ENCODE measurements at regions not wholly inside any gene's neighbourhood (a gene's known extent, or its start where the extent isn't known, plus 50 kb on each side); places are given as distances from the start of the nearest gene placed in this dataset.
"Not testable (repeated sequence)": the region's sequence is repeated elsewhere in the genome, so short reads cannot be mapped to it uniquely, and the experiment has no call there.

DNA sequence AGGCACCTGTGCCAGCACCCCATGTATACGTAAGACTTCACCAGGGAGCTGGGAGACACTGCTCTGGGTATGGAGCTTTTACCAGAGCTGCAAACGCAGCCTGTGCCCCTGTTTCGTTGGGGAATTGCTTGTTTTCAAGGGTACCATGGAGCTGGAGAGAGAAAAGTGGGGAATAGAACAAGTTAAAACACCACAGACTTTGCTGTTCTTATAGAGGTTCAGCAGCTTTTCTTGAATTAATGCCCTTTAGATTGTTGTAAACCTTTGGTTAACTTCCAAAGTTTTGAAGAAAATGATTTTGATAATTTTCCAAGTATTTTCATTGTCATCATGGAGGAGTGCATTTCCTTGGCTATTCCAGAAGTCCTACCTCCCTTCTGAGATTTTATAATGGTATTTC lies 131.7 kb downstream of the KBTBD2 start:
- H4K20me1 ChIP-seq (ENCODE audit: control insufficient read depth, insufficient read depth, low read depth, low read length); H3K4me3 ChIP-seq (ENCODE audit: low read length); H3K27ac ChIP-seq (ENCODE audit: low read depth, low read length); H3F3A ChIP-seq (ENCODE audit: control insufficient read depth, insufficient read depth); H3K9me3 ChIP-seq (ENCODE audit: control insufficient read depth, insufficient read depth, low read length); H3K4me1 ChIP-seq (ENCODE audit: control insufficient read depth, low read length); H3K36me3 ChIP-seq (ENCODE audit: control insufficient read depth, low read length); H3K9me2 ChIP-seq (replicated peaks; ENCODE audit: control insufficient read depth, low read length); H3K4me2 ChIP-seq (ENCODE audit: low read length); H3K79me2 ChIP-seq (ENCODE audit: control insufficient read depth, low read length): not testable (repeated sequence)
- H3K27me3 ChIP-seq (ENCODE audit: control insufficient read depth, low read length), result peaks cover 13% of the 10 kb centered on the region

DNA sequence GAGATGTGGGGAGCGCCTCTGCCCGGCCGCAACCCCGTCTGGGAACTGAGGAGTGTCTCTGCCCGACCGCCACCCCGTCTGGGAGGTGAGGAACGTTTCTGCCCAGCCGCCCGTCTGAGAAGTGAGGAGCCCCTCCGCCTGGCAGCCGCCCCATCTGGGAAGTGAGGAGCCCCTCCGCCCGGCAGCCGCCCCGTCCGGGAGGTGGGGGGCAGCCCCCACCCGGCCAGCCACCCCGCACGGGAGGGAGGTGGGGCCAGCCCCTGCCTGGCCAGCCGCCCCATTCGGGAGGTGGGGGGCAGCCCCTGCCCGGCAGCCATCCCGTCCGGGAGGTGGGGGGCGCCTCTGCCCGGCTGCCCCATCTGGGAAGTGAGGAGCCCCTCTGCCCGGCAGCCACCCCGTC lies 137.7 kb downstream of the KBTBD2 start:
- not testable (repeated sequence) for H3K4me3 ChIP-seq (ENCODE audit: low read length); H3K27me3 ChIP-seq (ENCODE audit: control insufficient read depth, low read length); H3K4me1 ChIP-seq (ENCODE audit: control insufficient read depth, low read length)

DNA sequence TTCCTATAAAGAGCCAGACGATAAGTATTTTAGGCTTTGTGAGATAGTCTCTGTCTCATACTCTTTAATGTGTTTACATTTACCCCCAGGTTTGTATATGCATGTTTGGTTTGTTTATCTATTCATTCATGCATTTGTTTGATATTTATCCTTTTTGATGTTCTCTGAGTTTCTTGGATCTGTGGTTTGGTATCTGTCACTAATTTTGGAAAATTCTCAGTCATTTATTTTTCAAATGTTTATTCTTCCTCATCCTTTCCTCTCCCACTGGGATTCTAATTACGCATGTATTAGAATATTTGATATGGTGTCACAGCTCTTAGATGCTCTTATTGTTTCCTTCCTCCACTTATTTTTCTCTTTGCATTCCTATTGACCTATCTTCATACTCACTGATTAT lies 143.2 kb downstream of the KBTBD2 start:
- H3K4me2 ChIP-seq (ENCODE audit: low read length); H3F3A ChIP-seq (ENCODE audit: control insufficient read depth, insufficient read depth); H3K36me3 ChIP-seq (ENCODE audit: control insufficient read depth, low read length); H3K4me3 ChIP-seq (ENCODE audit: low read length); H3K9me3 ChIP-seq (ENCODE audit: control insufficient read depth, insufficient read depth, low read length); H3K9me2 ChIP-seq (replicated peaks; ENCODE audit: control insufficient read depth, low read length); H3K27ac ChIP-seq (ENCODE audit: low read depth, low read length); H3K79me2 ChIP-seq (ENCODE audit: control insufficient read depth, low read length); H3K27me3 ChIP-seq (ENCODE audit: control insufficient read depth, low read length); H4K20me1 ChIP-seq (ENCODE audit: control insufficient read depth, insufficient read depth, low read depth, low read length); H3K4me1 ChIP-seq (ENCODE audit: control insufficient read depth, low read length): not testable (repeated sequence)

More for the DNA sequence above, 137.7 kb downstream of the KBTBD2 start:
- not testable (repeated sequence) for H3K9me3 ChIP-seq (ENCODE audit: control insufficient read depth, insufficient read depth, low read length); H3K79me2 ChIP-seq (ENCODE audit: control insufficient read depth, low read length); H3K36me3 ChIP-seq (ENCODE audit: control insufficient read depth, low read length); H3K4me2 ChIP-seq (ENCODE audit: low read length); H3K27ac ChIP-seq (ENCODE audit: low read depth, low read length); H3K9me2 ChIP-seq (replicated peaks; ENCODE audit: control insufficient read depth, low read length); H3F3A ChIP-seq (ENCODE audit: control insufficient read depth, insufficient read depth); H4K20me1 ChIP-seq (ENCODE audit: control insufficient read depth, insufficient read depth, low read depth, low read length)

DNA sequence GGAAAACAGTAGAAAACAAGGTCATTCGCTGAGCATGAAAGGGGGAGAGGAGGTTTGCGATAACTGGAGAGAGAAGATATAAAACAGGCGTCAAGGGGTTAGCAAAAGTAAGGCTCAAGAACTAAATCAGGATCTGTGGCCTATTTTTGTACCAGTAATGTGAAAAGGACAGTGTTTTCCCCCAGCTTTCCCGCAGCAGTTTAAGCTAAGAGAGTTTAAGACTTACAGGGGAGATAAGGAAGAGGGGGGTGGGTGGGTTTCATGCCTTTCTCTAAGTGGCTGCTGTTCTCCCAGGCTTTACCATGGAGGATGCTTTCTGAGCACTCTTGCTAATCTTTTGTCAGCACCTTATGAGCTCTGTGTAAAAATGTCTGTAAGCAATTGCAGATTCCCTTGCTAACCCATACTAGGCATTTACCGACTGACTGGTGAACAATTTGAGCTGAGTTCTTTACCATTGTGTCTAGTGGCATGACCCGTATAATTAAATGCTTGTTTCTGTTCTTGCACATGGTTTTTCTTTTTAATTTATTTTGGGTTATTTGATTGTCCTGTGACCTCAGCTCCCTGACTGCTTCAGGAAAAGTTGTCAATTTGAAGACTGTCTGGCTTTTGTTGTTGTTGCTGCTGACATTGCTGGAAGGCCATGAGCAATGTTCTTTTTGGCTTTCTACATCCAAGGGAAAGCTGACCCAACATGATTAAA lies 144.0 kb downstream of the KBTBD2 start:
- H3K36me3 ChIP-seq (ENCODE audit: control insufficient read depth, low read length), result not testable (repeated sequence)

DNA sequence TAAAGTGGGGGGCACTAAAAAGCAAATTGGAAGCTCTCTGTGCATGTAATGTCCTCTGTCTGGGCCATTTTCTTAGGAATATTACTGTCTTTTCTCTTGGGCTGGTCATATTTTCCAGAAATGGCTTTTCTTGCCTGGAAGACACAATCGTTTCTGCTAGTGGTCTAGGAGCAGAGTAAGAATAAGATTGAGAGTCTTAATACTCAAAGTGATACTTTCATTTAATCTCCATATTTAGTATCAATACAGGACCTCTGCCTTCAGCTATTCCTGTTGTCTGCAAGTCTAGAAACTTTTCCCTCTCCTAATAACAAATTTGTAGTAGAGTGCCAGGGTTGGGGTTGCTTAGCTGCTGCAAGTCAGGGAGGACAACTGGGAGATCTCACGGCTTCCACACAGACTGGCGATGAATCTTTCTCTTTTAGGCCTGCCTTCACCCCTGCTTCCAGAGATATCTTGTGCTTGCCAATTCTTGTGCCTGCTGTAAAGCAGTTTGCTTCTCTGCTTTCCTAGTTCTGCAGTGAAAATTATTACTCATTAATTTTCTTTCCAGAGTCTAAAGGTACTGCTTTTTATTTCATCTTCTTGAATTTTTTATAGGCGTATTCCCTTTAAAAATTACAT lies 149.6 kb downstream of the KBTBD2 start:
- not testable (repeated sequence) for H3K27me3 ChIP-seq (ENCODE audit: control insufficient read depth, low read length); H3K4me1 ChIP-seq (ENCODE audit: control insufficient read depth, low read length); H3K36me3 ChIP-seq (ENCODE audit: control insufficient read depth, low read length); H3K4me2 ChIP-seq (ENCODE audit: low read length); H3K79me2 ChIP-seq (ENCODE audit: control insufficient read depth, low read length); H3K27ac ChIP-seq (ENCODE audit: low read depth, low read length); H4K20me1 ChIP-seq (ENCODE audit: control insufficient read depth, insufficient read depth, low read depth, low read length); H3K9me2 ChIP-seq (replicated peaks; ENCODE audit: control insufficient read depth, low read length); H3K4me3 ChIP-seq (ENCODE audit: low read length); H3K9me3 ChIP-seq (ENCODE audit: control insufficient read depth, insufficient read depth, low read length); H3F3A ChIP-seq (ENCODE audit: control insufficient read depth, insufficient read depth)

More for the DNA sequence above, 144.0 kb downstream of the KBTBD2 start:
- not testable (repeated sequence) for H3K9me3 ChIP-seq (ENCODE audit: control insufficient read depth, insufficient read depth, low read length); H4K20me1 ChIP-seq (ENCODE audit: control insufficient read depth, insufficient read depth, low read depth, low read length); H3K27ac ChIP-seq (ENCODE audit: low read depth, low read length); H3F3A ChIP-seq (ENCODE audit: control insufficient read depth, insufficient read depth); H3K4me3 ChIP-seq (ENCODE audit: low read length); H3K4me2 ChIP-seq (ENCODE audit: low read length); H3K79me2 ChIP-seq (ENCODE audit: control insufficient read depth, low read length); H3K9me2 ChIP-seq (replicated peaks; ENCODE audit: control insufficient read depth, low read length); H3K27me3 ChIP-seq (ENCODE audit: control insufficient read depth, low read length); H3K4me1 ChIP-seq (ENCODE audit: control insufficient read depth, low read length)

DNA sequence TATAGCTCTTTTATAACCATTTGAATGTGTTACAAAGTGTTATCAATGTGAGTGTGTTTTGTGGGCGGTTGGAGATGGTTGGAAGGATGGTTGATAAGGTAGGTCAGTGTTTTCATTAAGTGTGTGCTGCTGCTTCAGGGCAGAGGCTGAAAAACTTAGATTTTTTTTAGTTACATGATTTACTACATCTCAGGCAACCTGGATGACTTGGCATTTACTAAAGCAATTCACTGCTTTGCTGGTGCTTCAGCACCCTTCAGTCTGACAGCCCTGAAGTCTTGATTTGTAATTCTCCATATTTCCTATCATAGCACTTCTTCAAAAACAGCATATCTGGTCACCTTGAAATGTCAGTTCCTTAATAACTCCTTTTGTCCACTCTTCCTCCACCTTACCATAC lies 151.8 kb downstream of the KBTBD2 start:
- not testable (repeated sequence) for H3K9me3 ChIP-seq (ENCODE audit: control insufficient read depth, insufficient read depth, low read length); H3K27ac ChIP-seq (ENCODE audit: low read depth, low read length); H3K27me3 ChIP-seq (ENCODE audit: control insufficient read depth, low read length); H4K20me1 ChIP-seq (ENCODE audit: control insufficient read depth, insufficient read depth, low read depth, low read length); H3K4me2 ChIP-seq (ENCODE audit: low read length); H3K36me3 ChIP-seq (ENCODE audit: control insufficient read depth, low read length); H3K4me1 ChIP-seq (ENCODE audit: control insufficient read depth, low read length); H3K4me3 ChIP-seq (ENCODE audit: low read length); H3F3A ChIP-seq (ENCODE audit: control insufficient read depth, insufficient read depth); H3K9me2 ChIP-seq (replicated peaks; ENCODE audit: control insufficient read depth, low read length); H3K79me2 ChIP-seq (ENCODE audit: control insufficient read depth, low read length)

DNA sequence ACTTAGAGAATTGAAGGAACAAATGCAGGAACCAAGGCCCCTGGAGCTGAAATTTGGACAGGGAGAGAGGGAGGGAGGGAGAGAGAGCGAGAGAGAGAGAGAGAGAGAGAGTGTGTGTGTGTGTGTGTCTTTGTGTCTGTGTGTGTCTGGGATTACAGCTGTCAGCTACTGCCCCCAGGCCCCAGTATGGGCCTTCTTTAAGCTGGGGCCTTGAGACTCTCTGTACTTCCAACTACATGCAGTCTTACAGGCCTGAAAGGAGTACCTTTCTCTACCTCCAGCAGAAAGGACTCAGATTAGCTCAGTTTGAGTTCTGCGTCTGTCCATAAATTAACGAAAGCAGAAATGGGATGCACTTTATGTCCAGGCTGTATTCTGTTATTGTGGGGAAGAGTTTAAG lies 153.2 kb downstream of the KBTBD2 start:
- not testable (repeated sequence) for H3K27ac ChIP-seq (ENCODE audit: low read depth, low read length); H4K20me1 ChIP-seq (ENCODE audit: control insufficient read depth, insufficient read depth, low read depth, low read length); H3K36me3 ChIP-seq (ENCODE audit: control insufficient read depth, low read length)

DNA sequence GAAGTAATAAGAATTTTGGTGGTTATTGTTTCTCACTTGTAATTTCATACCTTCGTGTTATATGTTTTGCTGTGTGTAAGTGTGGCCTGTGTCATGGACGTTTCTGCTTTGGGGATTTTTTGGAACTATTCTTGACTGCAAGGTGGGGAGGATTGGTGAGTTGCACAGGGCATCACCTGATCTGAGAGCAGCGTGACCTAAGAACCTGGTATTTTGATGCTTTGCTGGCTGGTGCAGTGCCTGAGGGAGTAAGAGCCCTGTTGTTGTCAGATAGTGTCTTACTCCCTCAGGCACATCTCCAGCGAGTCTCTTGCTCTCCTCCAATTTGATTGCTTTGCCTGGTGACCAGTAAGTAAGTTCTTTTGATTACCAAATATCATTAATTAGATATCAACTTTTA lies 158.8 kb downstream of the KBTBD2 start:
- H3K9me3 ChIP-seq (ENCODE audit: control insufficient read depth, insufficient read depth, low read length); H3K4me3 ChIP-seq (ENCODE audit: low read length); H3F3A ChIP-seq (ENCODE audit: control insufficient read depth, insufficient read depth); H3K4me1 ChIP-seq (ENCODE audit: control insufficient read depth, low read length); H3K36me3 ChIP-seq (ENCODE audit: control insufficient read depth, low read length); H3K9me2 ChIP-seq (replicated peaks; ENCODE audit: control insufficient read depth, low read length); H3K27ac ChIP-seq (ENCODE audit: low read depth, low read length); H4K20me1 ChIP-seq (ENCODE audit: control insufficient read depth, insufficient read depth, low read depth, low read length); H3K79me2 ChIP-seq (ENCODE audit: control insufficient read depth, low read length); H3K4me2 ChIP-seq (ENCODE audit: low read length): not testable (repeated sequence)
- peaks cover 23% of the 10 kb centered on the region for H3K27me3 ChIP-seq (ENCODE audit: control insufficient read depth, low read length)

More for the DNA sequence above, 153.2 kb downstream of the KBTBD2 start:
- not testable (repeated sequence) for H3K27me3 ChIP-seq (ENCODE audit: control insufficient read depth, low read length); H3F3A ChIP-seq (ENCODE audit: control insufficient read depth, insufficient read depth); H3K4me3 ChIP-seq (ENCODE audit: low read length); H3K79me2 ChIP-seq (ENCODE audit: control insufficient read depth, low read length); H3K4me2 ChIP-seq (ENCODE audit: low read length); H3K4me1 ChIP-seq (ENCODE audit: control insufficient read depth, low read length); H3K9me2 ChIP-seq (replicated peaks; ENCODE audit: control insufficient read depth, low read length); H3K9me3 ChIP-seq (ENCODE audit: control insufficient read depth, insufficient read depth, low read length)
